Loucy (cell line): ENCODE measurements at regions not wholly inside any gene's neighbourhood (a gene's known extent, or its start where the extent isn't known, plus 50 kb on each side); places are given as distances from the start of the nearest gene placed in this dataset.

ENCODE experiments used
- CTCF ChIP-seq: fragments of 200-600 bp; sonication (generic); conservative IDR thresholded peaks from 2 replicates; pipeline ENCODE4 v1.5.1; 2014; ENCODE audit warnings: mild to moderate bottlenecking, antibody characterized with exemption, low read length
- EZH2phosphoT487 ChIP-seq: fragments of 200-600 bp; IDR thresholded peaks from 2 replicates; pipeline ENCODE4 v1.6.1; 2018; ENCODE audit warnings: antibody characterized with exemption, mild to moderate bottlenecking, moderate library complexity, borderline replicate concordance

- TF ChIP-seq CTCF (no peak), EZH2phosphoT487 (no peak)
Measured at GRCh38 chr22:22711532-22711913, 67.1 kb downstream of the GGTLC2 start.
